ENCODE measurements at regions not wholly inside any gene's neighbourhood (a gene's known extent, or its start where the extent isn't known, plus 50 kb on each side); places are given as distances from the start of the nearest gene placed in this dataset.

- ChIA-PET POLR2A (no interaction called here), SMC1A (ENCODE audit: uncharacterized antibody, unreplicated experiment) (no interaction called here)
Measured at GRCh38 chr17:68657166-68657565, 56.0 kb upstream of the FAM20A start.

GRCh38 chr17:68656666-68657065, 55.5 kb upstream of the FAM20A start:
- no peak overlapping the region for H3K4me3 ChIP-seq
- no peaks in the 10 kb centered on the region for H3K36me3 ChIP-seq (ENCODE audit: control insufficient read depth in 2 of 2, insufficient read depth in 2 of 2, low read length in 1 of 2)
- ATAC-seq: no peak
- H3K79me2 ChIP-seq (ENCODE audit: control insufficient read depth, insufficient read depth, low read length): no peaks in the 10 kb centered on the region
- POLR2A ChIA-PET: no interaction called here
- intact Hi-C loops (cut with micrococcal nuclease; ENCODE audit: unreplicated experiment): no loop called here
- SMC1A ChIA-PET (ENCODE audit: uncharacterized antibody, unreplicated experiment): no interaction called here
- RAD21 ChIA-PET (ENCODE audit: unreplicated experiment): no interaction called here
- CTCF ChIA-PET: no interaction called here
- no peaks in the 10 kb centered on the region for H3K27me3 ChIP-seq (replicated peaks in 1 of 2; ENCODE audit: control insufficient read depth in 2 of 2, insufficient read depth in 2 of 2, low read length in 1 of 2)
- no peak overlapping the region for H3K4me2 ChIP-seq (ENCODE audit: control insufficient read depth, insufficient read depth)
- no peak overlapping the region for H3K9ac ChIP-seq (ENCODE audit: control insufficient read depth, insufficient read depth, low read length)
- TF ChIP-seq HDAC6 (IDR thresholded peaks at IDR 0.05; ENCODE audit: unreplicated experiment) (no peak), NBN (IDR thresholded peaks at IDR 0.05) (no peak), TAF1 (IDR thresholded peaks at IDR 0.05; ENCODE audit: borderline replicate concordance, low read depth, low read length) (no peak), HDAC2 (IDR thresholded peaks at IDR 0.05) (no peak), FOXM1 (IDR thresholded peaks at IDR 0.05; ENCODE audit: low read depth, low read length) (no peak), GATAD2B (conservative IDR thresholded peaks at IDR 0.05; ENCODE audit: low read depth) (no peak), TBL1XR1 (IDR thresholded peaks at IDR 0.05; ENCODE audit: low read depth, low read length) (no peak), PAX8 (IDR thresholded peaks at IDR 0.05) (no peak), TARDBP (IDR thresholded peaks at IDR 0.05; ENCODE audit: borderline replicate concordance) (no peak), MEF2B (IDR thresholded peaks at IDR 0.05; ENCODE audit: partially characterized antibody, poor library complexity, severe bottlenecking) (no peak)
- H2AFZ ChIP-seq (ENCODE audit: control insufficient read depth, low read depth, low read length): no peak overlapping the region
- BruUV-seq (replicated peaks): no TSS peak
- no peak for DNase-seq (ENCODE audit: low read depth, low spot score)
- no peak overlapping the region for H3K27ac ChIP-seq (ENCODE audit: control insufficient read depth, insufficient read depth)
- 71% methylated on average over 4 of the region's 4 CpGs for WGBS (ENCODE audit: insufficient coverage, insufficient replicate concordance, low lambda C conversion rate, missing lambda C conversion rate)
- no peaks in the 10 kb centered on the region for H3K9me3 ChIP-seq (replicated peaks; ENCODE audit: control insufficient read depth, insufficient read depth, low read length)
- H3K4me1 ChIP-seq (ENCODE audit: control insufficient read depth, insufficient read depth, low read length): no peaks in the 10 kb centered on the region
- no peaks in the 10 kb centered on the region for H4K20me1 ChIP-seq (ENCODE audit: control insufficient read depth, insufficient read depth)
- in situ Hi-C loops (cut with MboI): no loop called here
- no peak for FAIRE-seq

More at GRCh38 chr17:68657166-68657565, 56.0 kb upstream of the FAM20A start:
- Histone ChIP-seq H3K36me3 (ENCODE audit: control insufficient read depth in 2 of 2, insufficient read depth in 2 of 2, low read length in 1 of 2) (no peaks in the 10 kb centered on the region), H3K4me1 (ENCODE audit: control insufficient read depth, insufficient read depth, low read length) (no peaks in the 10 kb centered on the region), H3K9me3 (replicated peaks; ENCODE audit: control insufficient read depth, insufficient read depth, low read length) (no peaks in the 10 kb centered on the region), H3K4me2 (ENCODE audit: control insufficient read depth, insufficient read depth) (no peak overlapping the region), H4K20me1 (ENCODE audit: control insufficient read depth, insufficient read depth) (no peaks in the 10 kb centered on the region), H3K79me2 (ENCODE audit: control insufficient read depth, insufficient read depth, low read length) (no peaks in the 10 kb centered on the region), H3K4me3 (no peak overlapping the region), H3K9ac (ENCODE audit: control insufficient read depth, insufficient read depth, low read length) (no peak overlapping the region), H3K27me3 (replicated peaks in 1 of 2; ENCODE audit: control insufficient read depth in 2 of 2, insufficient read depth in 2 of 2, low read length in 1 of 2) (no peaks in the 10 kb centered on the region), H3K27ac (ENCODE audit: control insufficient read depth, insufficient read depth) (no peak overlapping the region), H2AFZ (ENCODE audit: control insufficient read depth, low read depth, low read length) (no peak overlapping the region)
- ChIA-PET RAD21 (ENCODE audit: unreplicated experiment) (no interaction called here), CTCF (no interaction called here)
- intact Hi-C loops (cut with micrococcal nuclease; ENCODE audit: unreplicated experiment): no loop called here
- FAIRE-seq (no peak), ATAC-seq (no peak), DNase-seq (ENCODE audit: low read depth, low spot score) (no peak)
- no TSS peak for BruUV-seq (replicated peaks)
- in situ Hi-C loops (cut with MboI): no loop called here
- TF ChIP-seq ATF7 (IDR thresholded peaks at IDR 0.05; ENCODE audit: low read depth) (no peak), EED (IDR thresholded peaks at IDR 0.05; ENCODE audit: low read depth) (no peak), SRF (IDR thresholded peaks at IDR 0.05; ENCODE audit: low read depth in 2 of 2, low read length in 2 of 2) (no peak), TCF7 (IDR thresholded peaks at IDR 0.05; ENCODE audit: borderline replicate concordance) (no peak), BCL11A (IDR thresholded peaks at IDR 0.05; ENCODE audit: low read depth, low read length) (no peak)
- 13% methylated on average over 4 of the region's 4 CpGs for WGBS (ENCODE audit: insufficient coverage, insufficient replicate concordance, low lambda C conversion rate, missing lambda C conversion rate)
